ENCODE measurements at regions not wholly inside any gene's neighbourhood (a gene's known extent, or its start where the extent isn't known, plus 50 kb on each side); places are given as distances from the start of the nearest gene placed in this dataset.

GRCh38 chr2:125867908-125868307 is 788.0 kb upstream of the GYPC start:
- 80% methylated on average over 2 of the region's 4 CpGs for WGBS (ENCODE audit: insufficient coverage)
- Histone ChIP-seq H3K4me3 (ENCODE audit: control extremely low read depth in 1 of 5, extremely low read depth in 1 of 5, insufficient read depth in 1 of 5, low read depth in 2 of 5, low read length in 4 of 5) (no peak overlapping the region), H3K27ac (ENCODE audit: low read length in 2 of 2) (no peak overlapping the region), H4K20me1 (ENCODE audit: control insufficient read depth, insufficient read depth, low read length, poor library complexity, severe bottlenecking) (no peaks in the 10 kb centered on the region), H3K9me3 (ENCODE audit: control extremely low read depth in 1 of 3, control insufficient read depth in 2 of 3, insufficient read depth in 1 of 3, low read length in 2 of 3) (peaks cover 0 to 5% (median 0%) of the 10 kb centered on the region in 3 donors), H3K4me2 (replicated peaks; ENCODE audit: low read depth, low read length, poor library complexity, severe bottlenecking) (no peak overlapping the region), H3K79me2 (ENCODE audit: control insufficient read depth, insufficient read depth, low read length) (no peaks in the 10 kb centered on the region), H3K27me3 (replicated peaks in 1 of 4; ENCODE audit: control extremely low read depth in 1 of 4, control insufficient read depth in 3 of 4, insufficient read depth in 4 of 4, low read length in 3 of 4) (no peaks in the 10 kb centered on the region), H3K36me3 (replicated peaks in 1 of 2; ENCODE audit: control extremely low read depth in 1 of 2, control insufficient read depth in 1 of 2, extremely low read depth in 1 of 2, insufficient read depth in 2 of 2, low read length in 1 of 2) (no peaks in the 10 kb centered on the region), H2AFZ (ENCODE audit: insufficient read depth, low read depth, low read length, poor library complexity, severe bottlenecking) (no peak overlapping the region), H3K4me1 (ENCODE audit: control insufficient read depth in 2 of 2, insufficient read depth in 2 of 2, low read length in 2 of 2) (no peaks in the 10 kb centered on the region), H3K9ac (ENCODE audit: low read length) (no peak overlapping the region)
- intact Hi-C loops (cut with micrococcal nuclease), result no loop called here
- Mint-ChIP-seq H3K9me3 (ENCODE audit: insufficient read depth) (peaks cover 4% of the 10 kb centered on the region), H3K4me3 (no peak overlapping the region), H3K27ac (no peak overlapping the region), H3K27me3 (no peaks in the 10 kb centered on the region), H3K4me1 (no peaks in the 10 kb centered on the region)
- ATAC-seq (ENCODE audit: low read depth) (no peak), DNase-seq (no peak)
- TF ChIP-seq CTCF (IDR thresholded peaks at IDR 0.05), result no peak
- TF ChIP-seq EZH2 (IDR thresholded peaks at IDR 0.05; ENCODE audit: borderline replicate concordance, insufficient read depth, low read depth, low read length, poor library complexity, severe bottlenecking), result no peak
- POLR2A ChIA-PET, result no interaction called here
- CTCF ChIA-PET, result no interaction called here

- Histone ChIP-seq H3K27ac (ENCODE audit: low read length in 2 of 2) (no peak overlapping the region), H4K20me1 (ENCODE audit: control insufficient read depth, insufficient read depth, low read length, poor library complexity, severe bottlenecking) (no peaks in the 10 kb centered on the region), H3K79me2 (ENCODE audit: control insufficient read depth, insufficient read depth, low read length) (no peaks in the 10 kb centered on the region), H3K4me2 (replicated peaks; ENCODE audit: low read depth, low read length, poor library complexity, severe bottlenecking) (no peak overlapping the region), H3K4me3 (ENCODE audit: control extremely low read depth in 1 of 5, extremely low read depth in 1 of 5, insufficient read depth in 1 of 5, low read depth in 2 of 5, low read length in 4 of 5) (no peak overlapping the region), H3K4me1 (ENCODE audit: control insufficient read depth in 2 of 2, insufficient read depth in 2 of 2, low read length in 2 of 2) (no peaks in the 10 kb centered on the region), H3K36me3 (replicated peaks in 1 of 2; ENCODE audit: control extremely low read depth in 1 of 2, control insufficient read depth in 1 of 2, extremely low read depth in 1 of 2, insufficient read depth in 2 of 2, low read length in 1 of 2) (no peaks in the 10 kb centered on the region), H3K27me3 (replicated peaks in 1 of 4; ENCODE audit: control extremely low read depth in 1 of 4, control insufficient read depth in 3 of 4, insufficient read depth in 4 of 4, low read length in 3 of 4) (no peaks in the 10 kb centered on the region), H3K9me3 (ENCODE audit: control extremely low read depth in 1 of 3, control insufficient read depth in 2 of 3, insufficient read depth in 1 of 3, low read length in 2 of 3) (peaks cover 0 to 5% (median 0%) of the 10 kb centered on the region in 3 donors), H3K9ac (ENCODE audit: low read length) (no peak overlapping the region), H2AFZ (ENCODE audit: insufficient read depth, low read depth, low read length, poor library complexity, severe bottlenecking) (no peak overlapping the region)
- ATAC-seq (ENCODE audit: low read depth) (no peak), DNase-seq (no peak)
- Mint-ChIP-seq H3K27ac (no peak overlapping the region), H3K27me3 (no peaks in the 10 kb centered on the region), H3K4me1 (no peaks in the 10 kb centered on the region), H3K9me3 (ENCODE audit: insufficient read depth) (peaks cover 4% of the 10 kb centered on the region), H3K4me3 (no peak overlapping the region)
- WGBS (ENCODE audit: insufficient coverage), result 90% methylated on average over 1 of the region's 2 CpGs
- TF ChIP-seq CTCF (IDR thresholded peaks at IDR 0.05), result no peak
- TF ChIP-seq EZH2 (IDR thresholded peaks at IDR 0.05; ENCODE audit: borderline replicate concordance, insufficient read depth, low read depth, low read length, poor library complexity, severe bottlenecking), result no peak
- ChIA-PET CTCF (no interaction called here), POLR2A (no interaction called here)
- intact Hi-C loops (cut with micrococcal nuclease), result no loop called here
These were observed 785.7 kb upstream of the GYPC start for GRCh38 chr2:125870264-125870663.
